GM21529 (cell line): ENCODE measurements at regions not wholly inside any gene's neighbourhood (a gene's known extent, or its start where the extent isn't known, plus 50 kb on each side); places are given as distances from the start of the nearest gene placed in this dataset.
"Not testable (repeated sequence)": the region's sequence is repeated elsewhere in the genome, so short reads cannot be mapped to it uniquely, and the experiment has no call there.

Source experiments
- ATAC-seq: cut with Tn5 transposase; IDR thresholded peaks from one replicate; pipeline ENCODE4 v1.9.1; 2021; ENCODE audit not compliant: unreplicated experiment

DNA sequence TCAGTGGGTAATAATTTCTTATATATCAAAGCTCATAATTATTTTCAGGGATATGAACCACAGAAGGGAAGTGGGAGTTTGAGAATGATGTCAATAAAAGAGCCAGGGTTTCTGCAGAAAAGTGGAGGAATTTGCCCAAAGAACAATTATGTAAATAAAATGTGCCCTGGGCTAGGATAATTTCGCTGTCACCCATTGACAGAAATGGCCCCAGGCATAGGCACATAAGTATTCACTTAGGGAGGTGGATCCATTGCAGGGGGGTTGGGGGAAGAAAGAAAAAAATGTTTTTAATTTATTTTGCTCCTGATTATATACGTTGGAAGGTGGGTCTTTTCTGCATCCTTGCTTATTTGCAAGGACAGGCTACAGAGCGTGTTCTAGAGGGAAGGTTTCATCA, 135.1 kb upstream of the IRX2 start:
- ATAC-seq: no peak

DNA sequence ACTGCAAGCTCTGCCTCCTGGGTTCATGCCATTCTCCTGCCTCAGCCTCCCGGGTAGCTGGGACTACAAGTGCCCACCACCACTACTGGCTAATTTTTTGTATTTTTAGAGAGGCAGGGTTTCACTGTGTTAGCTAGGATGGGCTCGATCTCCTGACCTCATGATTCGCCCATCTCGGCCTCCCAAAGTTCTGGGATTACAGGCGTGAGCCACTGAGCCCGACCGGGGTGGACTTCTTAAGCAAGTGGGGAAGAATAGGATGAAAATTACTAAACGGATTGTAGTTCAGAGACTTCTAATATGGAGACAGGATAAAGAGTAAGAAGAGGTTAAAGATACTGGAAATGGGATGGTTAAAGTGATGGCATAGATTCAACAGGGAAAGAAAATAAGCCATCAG, 132.3 kb upstream of the IRX2 start:
- ATAC-seq: no peak

GRCh38 chr5:2879701-2880100, 128.2 kb upstream of the IRX2 start:
- no peak for ATAC-seq

DNA sequence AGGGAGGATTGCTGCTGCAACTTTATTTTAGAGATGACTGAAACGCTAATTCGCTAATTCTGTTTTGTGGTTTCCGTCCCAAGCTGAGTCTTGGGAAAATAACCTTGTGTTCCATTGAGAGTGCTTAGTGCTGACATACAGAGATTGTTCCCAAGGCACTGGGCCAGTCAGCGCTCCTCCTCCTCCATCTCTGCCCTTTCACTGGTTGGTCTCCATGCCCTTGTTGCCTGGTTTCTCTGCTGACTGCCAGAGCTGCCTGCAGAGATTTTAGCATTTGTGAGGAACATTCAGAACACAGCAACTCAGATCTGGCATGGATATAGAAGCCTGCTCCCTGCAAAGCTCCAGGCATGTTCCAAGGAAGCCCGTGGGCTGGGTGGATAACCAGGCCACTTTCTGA, 126.0 kb upstream of the IRX2 start:
- no peak for ATAC-seq

- ATAC-seq: no peak
Measured at GRCh38 chr5:2876183-2876582, 124.7 kb upstream of the IRX2 start.

DNA sequence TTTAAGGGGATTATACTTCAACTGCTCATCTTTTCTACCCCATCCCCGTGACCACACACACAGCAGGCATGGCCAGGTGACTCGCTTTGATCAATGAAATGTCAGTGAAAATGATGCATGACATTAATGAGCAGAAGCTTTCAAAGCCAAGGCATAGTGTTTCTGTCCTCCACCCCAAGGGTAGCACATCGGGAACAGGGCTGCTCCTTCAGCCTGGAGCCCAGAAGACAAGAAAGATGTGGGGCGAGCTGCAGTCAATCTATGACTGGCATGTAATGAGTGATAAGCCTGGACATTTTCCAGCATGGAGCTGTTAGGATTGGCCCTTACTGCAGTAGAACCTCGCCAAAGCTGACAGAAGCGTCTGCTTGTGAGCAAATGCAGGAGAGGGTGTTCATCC, 122.6 kb upstream of the IRX2 start:
- ATAC-seq: no peak

DNA sequence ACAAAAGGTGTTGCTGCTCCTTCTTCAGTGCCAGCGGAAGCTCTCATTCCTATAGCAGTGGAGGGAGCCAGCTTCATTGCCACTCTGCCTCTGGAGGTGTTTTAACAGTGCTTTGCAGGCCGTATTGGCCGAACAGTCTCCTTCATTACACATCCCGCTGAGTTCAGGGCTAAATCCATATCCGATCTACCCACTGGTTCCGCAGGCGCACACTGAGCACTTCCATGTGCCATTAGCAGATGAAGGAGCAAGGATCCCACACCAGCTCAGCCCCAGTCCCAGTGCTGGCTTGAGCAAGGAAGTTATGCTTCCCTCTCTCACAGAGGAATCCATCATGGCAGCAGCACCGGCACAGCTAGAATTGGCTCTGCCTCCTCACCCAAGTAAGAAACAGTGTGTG, 121.2 kb upstream of the IRX2 start:
- no peak for ATAC-seq

DNA sequence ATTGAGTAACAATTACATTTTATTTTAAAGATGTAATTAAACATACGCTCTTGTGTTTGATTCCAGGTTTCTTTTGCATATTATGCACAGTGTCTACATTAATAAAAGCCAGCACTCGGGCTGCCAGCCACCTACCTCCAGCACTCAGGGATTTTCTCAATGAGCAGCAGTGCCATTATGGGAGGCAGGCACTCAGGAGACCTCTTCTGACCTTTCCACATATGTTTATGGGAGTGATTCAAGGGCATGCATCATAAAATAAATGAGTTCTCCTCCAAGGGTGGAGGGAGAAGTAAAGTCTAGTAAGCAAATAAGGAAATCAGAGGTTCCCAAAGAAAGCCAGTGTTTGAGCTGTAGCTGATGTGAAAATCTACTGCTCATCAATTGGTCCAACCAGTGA, 119.8 kb upstream of the IRX2 start:
- no peak for ATAC-seq

DNA sequence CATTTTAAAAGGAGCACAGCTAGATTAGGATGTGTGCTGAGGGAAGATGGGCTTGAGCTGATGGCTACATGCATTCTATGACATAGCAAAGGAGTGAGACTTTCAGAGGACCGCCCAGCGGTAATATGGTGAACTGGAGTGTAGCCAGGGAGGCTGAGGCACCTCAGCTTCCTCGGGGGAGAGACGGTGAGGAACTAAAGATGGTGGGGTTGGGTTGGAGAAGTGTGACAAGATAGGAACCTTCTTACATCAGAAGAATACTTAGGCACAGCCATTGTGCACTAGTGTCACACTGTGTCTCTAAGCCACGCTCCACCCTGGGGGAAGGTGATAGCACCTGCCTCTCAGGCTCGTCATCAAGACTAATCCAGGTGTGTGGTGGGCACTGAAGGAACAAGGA, 118.0 kb upstream of the IRX2 start:
- ATAC-seq: no peak

GRCh38 chr5:2867373-2867933, 116.0 kb upstream of the IRX2 start:
- ATAC-seq: no peak

- no peak for ATAC-seq
Measured at GRCh38 chr5:2866662-2867372, 115.3 kb upstream of the IRX2 start.

DNA sequence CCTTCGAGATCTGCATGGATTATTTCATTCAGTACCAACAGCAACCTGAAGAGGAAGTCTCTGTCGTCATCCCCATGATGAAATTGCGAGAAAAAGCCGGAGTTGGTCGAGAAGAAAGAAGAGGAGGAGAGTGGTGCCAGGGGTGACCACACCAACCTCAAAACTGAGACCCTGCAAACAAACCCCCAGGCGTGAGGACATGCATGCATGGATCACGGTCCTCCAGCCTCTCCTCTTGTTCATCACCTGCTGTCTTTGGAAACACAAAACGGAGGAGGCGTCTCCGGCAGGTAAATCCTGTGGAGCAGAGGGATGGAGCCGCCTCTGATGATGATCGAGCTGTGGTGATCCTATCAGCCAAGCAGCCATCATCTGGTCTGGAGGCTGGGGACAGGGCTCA, 114.4 kb upstream of the IRX2 start:
- ATAC-seq: no peak

DNA sequence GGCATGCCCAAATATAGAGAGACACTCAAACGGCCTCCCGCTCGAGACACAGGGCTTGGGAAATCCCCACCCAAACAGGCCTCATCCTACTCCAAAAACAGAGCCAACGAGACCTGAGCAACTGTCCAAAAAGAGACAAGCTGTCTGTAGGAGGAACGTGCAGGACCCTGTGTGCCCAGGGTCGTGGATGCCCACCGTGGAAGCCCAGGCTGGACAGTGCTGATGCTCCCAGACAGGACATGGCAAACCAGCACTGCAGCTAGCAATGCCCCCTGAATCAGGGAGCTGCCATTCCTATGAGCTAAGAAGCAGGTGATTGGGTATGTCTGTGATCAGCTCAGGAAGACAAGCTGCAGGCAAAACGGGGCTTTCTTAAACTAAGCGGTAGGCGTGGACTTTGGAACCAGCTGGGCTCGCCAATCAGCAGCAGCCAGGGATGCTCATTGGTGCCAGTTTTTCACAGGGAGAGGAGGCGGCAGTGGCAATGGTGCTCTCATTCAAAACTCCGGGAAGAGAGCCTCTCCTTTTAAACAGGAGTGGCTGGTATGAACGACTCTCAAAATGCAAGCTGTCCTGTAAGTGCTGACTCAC, 113.1 kb upstream of the IRX2 start:
- ATAC-seq: no peak

DNA sequence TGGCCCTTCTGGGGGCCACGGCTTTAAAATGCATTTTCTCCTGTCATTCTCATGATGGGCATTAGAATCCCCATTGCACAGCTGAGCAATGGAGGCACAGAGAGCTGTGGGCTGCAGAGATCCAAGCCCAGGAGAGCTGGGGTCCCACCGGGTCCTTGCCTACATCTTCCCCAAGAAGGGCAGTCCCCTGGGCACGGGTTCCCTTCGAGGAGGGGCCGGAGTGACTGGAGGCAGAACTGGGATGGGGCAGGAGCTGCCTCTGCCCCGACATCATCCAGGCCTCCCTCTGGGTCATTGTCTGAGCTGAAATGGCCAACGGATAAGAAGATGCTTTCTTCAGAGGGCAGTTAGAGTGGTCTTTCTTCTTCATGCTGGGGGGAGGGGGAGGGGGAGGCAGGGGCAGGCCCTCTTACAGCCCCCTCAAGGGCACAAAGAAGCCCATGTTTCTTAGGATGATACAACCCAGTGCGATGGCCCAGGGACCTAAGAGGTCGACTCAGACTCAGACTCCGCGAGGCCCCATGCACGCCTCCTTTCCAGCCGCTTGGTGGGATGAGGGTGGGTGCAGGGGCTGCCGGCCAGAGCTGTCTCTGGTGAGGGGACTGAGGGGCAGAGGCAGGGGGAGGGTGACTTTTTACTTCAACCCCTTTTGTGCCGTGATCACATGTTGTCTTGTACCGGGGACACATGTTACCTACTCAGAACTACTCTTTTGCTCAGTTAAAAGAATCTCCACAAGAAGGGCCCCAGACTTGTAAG, 112.4 kb upstream of the IRX2 start:
- ATAC-seq: no peak

DNA sequence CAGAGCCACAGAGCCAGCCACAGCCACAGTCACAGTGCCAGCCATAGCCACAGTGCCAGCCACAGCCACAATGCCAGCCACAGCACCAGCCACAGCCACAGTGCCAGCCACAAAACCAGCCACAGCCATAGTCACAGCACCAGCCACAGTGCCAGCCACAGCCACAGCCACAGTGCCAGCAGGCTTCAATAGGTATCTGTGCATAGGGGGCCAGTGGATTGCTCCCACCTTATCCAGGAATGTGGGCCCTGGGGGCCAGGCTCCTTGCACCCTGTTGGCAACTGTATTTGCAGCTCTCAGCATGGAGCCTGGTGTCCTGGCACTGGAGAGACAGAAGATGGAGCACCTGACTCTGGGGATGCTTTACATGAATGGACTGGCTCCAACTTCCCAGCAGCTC, 111.7 kb upstream of the IRX2 start:
- no peak for ATAC-seq

DNA sequence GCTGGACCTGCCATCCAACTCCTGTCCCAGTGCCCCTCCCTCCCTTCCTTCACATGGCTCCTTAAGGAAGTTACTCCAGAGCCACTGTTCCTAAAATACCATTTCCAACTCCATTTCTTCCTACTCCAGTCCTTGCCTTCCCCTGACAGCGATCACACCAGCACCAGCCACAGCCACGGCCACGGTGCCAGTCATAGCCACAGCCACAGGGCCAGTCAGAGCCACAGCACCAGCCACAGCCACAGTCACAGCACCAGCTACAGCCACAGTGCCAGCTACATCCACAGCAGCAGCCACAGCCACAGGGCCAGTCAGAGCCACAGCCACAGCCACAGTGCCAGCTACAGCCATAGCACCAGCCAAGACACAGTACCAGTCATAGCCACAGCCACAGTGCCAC, 110.7 kb upstream of the IRX2 start:
- ATAC-seq: not testable (repeated sequence)

DNA sequence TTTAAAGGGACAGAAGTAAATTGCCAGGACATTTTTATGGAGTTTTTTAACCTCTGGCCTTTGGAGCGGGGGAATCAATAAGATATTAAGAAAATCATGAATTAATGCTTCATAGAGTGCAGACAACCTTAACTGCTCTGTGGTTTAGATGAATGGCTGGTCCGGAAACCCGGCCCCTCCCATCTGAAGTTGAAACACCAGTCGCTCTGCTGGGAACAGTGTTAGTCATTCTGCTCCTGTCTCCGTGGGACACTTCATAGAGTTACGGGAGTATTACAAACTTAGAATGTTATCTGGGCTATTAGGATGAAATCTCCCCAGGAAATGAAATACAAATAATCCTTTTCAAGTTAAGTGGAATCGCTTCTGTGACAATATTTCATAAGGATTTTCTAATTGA, 110.1 kb upstream of the IRX2 start:
- no peak for ATAC-seq

DNA sequence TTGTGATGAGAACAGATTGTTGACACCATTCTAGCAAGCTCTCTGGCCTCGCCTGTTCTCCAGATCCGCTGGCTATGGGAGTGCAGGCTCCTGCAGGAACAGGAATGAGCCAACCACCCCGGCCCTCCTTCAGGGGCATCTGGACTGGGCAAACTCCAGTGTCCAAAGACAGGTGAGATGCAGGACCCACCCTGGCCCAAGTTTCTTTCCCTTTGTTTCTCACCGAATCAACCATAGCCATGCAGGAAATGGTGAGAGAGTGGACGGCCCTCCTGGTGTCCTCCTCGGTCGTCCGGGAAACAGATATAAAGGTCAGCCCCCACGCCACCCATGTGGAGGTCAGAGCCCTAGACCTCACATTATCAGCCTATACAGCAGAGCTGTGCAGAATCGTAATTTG, 108.6 kb upstream of the IRX2 start:
- ATAC-seq: no peak

GRCh38 chr5:2857837-2858236, 106.4 kb upstream of the IRX2 start:
- no peak for ATAC-seq

- no peak for ATAC-seq
Measured at GRCh38 chr5:2856206-2856605, 104.7 kb upstream of the IRX2 start.

DNA sequence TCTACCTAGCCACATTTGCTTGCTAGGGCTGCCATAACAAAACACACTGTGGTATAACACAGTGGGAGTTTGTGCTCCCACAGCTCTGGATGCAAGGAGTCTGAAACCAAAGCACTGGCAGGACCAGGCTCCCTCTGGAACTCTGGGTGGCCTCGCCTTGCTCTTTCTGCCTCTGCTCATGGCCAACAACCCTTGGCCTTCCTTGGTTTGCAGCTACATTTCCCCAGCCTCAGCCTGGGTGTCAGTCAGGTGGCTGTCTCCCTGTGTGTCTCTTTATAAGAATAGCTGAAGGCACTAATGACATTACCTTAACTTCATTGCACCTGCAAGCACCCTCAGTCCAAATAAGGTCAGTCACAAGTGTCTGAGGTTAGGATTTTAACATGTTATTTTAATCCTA, 101.0 kb upstream of the IRX2 start:
- no peak for ATAC-seq

GRCh38 chr5:2851895-2852294, 100.4 kb upstream of the IRX2 start:
- ATAC-seq: no peak
